Type B pancreatic cell (in vitro differentiated cells): ENCODE measurements at regions not wholly inside any gene's neighbourhood (a gene's known extent, or its start where the extent isn't known, plus 50 kb on each side); places are given as distances from the start of the nearest gene placed in this dataset.

ENCODE experiments used
- DNase-seq: peaks from one replicate; pipeline ENCODE4 v3.0.0; 2021; ENCODE audit warnings: mixed read lengths; ENCODE audit not compliant: unreplicated experiment; ENCODE audit errors: extremely low spot score
- H3K27ac Mint-ChIP-seq: 2 replicates; pipeline ENCODE4 v1.8.0; 2021; ENCODE audit warnings: mild to moderate bottlenecking, mixed read lengths
- H3K27me3 Mint-ChIP-seq: 2 replicates; pipeline ENCODE4 v1.8.0; 2021; ENCODE audit warnings: mixed read lengths
- H3K36me3 Mint-ChIP-seq: 2 replicates; pipeline ENCODE4 v1.8.0; 2021; ENCODE audit warnings: mixed read lengths
- H3K4me1 Mint-ChIP-seq: one replicate; pipeline ENCODE4 v1.8.0; 2021; ENCODE audit warnings: mixed read lengths; ENCODE audit not compliant: unreplicated experiment
- H3K4me3 Mint-ChIP-seq: 2 replicates; pipeline ENCODE4 v1.8.0; 2021; ENCODE audit warnings: mild to moderate bottlenecking, mixed read lengths
- H3K9me3 Mint-ChIP-seq: 2 replicates; pipeline ENCODE4 v1.8.0; 2021; ENCODE audit warnings: mixed read lengths
- TF ChIP-seq, protein P1 (sequence below): fragments of 200-600 bp; sonication (generic); conservative IDR thresholded peaks from 2 replicates; pipeline ENCODE4 v1.5.0; 2021; ENCODE audit warnings: antibody characterized with exemption, mild to moderate bottlenecking

DNA sequence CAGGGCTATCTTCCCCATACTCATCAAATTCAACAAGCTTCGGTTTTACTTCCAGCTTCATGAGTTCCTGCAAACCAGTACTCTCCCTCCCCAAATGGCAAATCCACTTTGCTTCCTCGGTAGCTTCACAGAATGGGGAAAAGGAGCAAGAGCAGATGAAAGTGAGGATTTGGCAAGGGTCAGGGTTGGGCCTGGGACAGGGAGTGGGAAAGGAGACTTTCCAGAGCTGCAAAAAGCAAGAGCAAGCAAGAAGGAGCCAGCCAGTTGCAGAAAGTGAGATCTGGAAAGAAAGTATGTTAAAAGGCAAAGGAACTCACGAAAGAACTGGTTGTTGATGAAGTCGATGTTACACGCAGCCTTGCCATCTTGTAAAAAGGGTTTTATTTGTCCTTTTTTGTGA, 522.8 kb upstream of the TBX3 start:
- TF ChIP-seq, protein P1, sequence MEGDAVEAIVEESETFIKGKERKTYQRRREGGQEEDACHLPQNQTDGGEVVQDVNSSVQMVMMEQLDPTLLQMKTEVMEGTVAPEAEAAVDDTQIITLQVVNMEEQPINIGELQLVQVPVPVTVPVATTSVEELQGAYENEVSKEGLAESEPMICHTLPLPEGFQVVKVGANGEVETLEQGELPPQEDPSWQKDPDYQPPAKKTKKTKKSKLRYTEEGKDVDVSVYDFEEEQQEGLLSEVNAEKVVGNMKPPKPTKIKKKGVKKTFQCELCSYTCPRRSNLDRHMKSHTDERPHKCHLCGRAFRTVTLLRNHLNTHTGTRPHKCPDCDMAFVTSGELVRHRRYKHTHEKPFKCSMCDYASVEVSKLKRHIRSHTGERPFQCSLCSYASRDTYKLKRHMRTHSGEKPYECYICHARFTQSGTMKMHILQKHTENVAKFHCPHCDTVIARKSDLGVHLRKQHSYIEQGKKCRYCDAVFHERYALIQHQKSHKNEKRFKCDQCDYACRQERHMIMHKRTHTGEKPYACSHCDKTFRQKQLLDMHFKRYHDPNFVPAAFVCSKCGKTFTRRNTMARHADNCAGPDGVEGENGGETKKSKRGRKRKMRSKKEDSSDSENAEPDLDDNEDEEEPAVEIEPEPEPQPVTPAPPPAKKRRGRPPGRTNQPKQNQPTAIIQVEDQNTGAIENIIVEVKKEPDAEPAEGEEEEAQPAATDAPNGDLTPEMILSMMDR = no peak
- no peak overlapping the region for H3K27ac Mint-ChIP-seq
- H3K4me3 Mint-ChIP-seq = no peak overlapping the region
- H3K27me3 Mint-ChIP-seq = no peaks in the 10 kb centered on the region
- peaks cover 40% of the 10 kb centered on the region for H3K4me1 Mint-ChIP-seq
- peaks cover 11% of the 10 kb centered on the region for H3K9me3 Mint-ChIP-seq
- H3K36me3 Mint-ChIP-seq = no peaks in the 10 kb centered on the region
- DNase-seq = no peak

DNA sequence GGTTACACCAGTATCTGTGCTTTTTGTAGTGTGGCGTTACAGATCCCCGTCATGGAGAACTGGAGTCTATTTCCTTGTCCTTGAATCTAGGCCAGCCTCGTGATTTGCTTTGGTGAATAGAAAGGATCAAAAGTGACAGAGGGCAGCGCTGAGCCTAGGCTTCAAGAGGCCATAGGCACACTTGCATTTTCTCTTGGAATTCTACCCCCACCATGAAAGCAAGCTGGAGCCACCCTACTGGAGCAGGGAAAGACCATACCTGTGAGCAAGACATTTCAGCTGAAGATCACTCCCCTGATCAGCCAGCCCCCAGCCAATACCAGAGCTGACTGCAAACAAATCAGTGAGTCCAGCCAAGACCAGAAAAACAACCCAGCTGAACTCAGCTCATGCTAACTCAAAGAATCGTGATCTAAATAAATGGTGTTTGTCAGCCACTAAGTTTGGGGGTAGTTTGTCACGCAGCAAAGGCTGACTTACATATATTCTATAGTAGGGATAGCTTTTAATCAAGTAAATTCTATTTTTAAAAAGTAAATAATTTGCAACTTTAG, 521.9 kb upstream of the TBX3 start:
- Mint-ChIP-seq H3K9me3 (peaks cover 11% of the 10 kb centered on the region), H3K27me3 (no peaks in the 10 kb centered on the region), H3K27ac (no peak overlapping the region), H3K4me1 (peaks cover 43% of the 10 kb centered on the region), H3K4me3 (no peak overlapping the region), H3K36me3 (no peaks in the 10 kb centered on the region)
- no peak for DNase-seq
- TF ChIP-seq, protein P1 = no peak

DNA sequence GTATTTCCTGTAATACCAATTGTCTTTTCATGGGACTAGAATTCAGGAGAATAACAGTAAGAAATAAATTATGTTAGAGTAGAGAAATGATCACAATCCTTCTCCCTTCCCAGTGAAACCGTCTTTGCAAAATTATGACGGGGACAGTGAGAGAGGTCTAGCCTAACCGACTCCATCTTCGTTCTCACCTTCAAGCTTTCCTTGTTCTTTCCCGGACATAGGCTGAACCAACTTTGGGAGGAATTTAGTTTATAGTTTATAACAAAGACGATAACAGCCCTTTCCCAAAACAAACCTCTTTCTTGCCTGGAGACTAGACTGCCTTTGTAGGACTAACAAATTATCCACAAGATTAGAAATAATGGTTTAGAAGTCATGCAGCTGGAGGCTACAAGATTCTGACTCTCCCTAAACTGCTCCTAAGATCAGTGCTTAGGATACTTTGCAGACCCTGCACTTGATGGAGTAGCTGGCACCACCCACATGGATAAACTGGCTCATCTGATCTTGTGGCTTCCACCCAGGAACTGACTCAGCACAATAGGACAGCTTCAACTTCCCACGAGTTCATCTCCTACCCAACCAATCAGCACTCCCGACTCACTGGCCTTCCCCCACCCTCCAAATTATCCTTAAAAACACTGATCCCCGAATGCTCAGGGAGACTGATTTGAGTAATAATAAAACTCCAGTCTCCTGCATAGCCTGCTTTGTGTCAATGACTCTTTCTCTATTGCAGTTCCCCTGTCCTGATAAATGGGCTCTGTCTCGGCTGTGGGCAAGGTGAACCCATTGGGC, 521.2 kb upstream of the TBX3 start:
- H3K36me3 Mint-ChIP-seq = no peaks in the 10 kb centered on the region
- H3K4me3 Mint-ChIP-seq = no peak overlapping the region
- H3K4me1 Mint-ChIP-seq = peaks cover 38% of the 10 kb centered on the region
- peaks cover 5% of the 10 kb centered on the region for H3K9me3 Mint-ChIP-seq
- H3K27me3 Mint-ChIP-seq = no peaks in the 10 kb centered on the region
- DNase-seq = no peak
- TF ChIP-seq, protein P1 = no peak
- H3K27ac Mint-ChIP-seq = no peak overlapping the region

DNA sequence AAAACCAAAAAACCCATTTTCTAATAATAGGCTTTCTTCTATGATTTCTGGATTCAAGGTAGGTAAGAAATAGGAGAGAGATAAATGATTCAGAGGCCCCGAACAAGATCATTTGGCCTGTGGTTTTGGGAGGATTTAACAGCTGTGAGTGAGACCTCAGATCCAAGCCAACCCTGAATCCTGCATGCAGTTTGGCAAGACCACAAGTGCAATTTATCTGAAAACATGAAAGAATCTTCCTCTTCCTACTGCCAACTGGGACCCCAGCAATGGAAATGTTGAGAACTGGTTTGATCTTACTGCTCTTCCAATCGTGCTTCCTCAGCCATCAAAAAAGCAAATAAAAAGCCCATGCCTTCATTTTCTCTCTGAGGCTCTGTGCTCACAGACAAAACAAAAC, 519.7 kb upstream of the TBX3 start:
- H3K9me3 Mint-ChIP-seq = peaks cover 5% of the 10 kb centered on the region
- H3K36me3 Mint-ChIP-seq = no peaks in the 10 kb centered on the region
- TF ChIP-seq, protein P1 = no peak
- no peaks in the 10 kb centered on the region for H3K27me3 Mint-ChIP-seq
- no peak overlapping the region for H3K4me3 Mint-ChIP-seq
- no peak overlapping the region for H3K27ac Mint-ChIP-seq
- H3K4me1 Mint-ChIP-seq = peaks cover 47% of the 10 kb centered on the region
- no peak for DNase-seq

DNA sequence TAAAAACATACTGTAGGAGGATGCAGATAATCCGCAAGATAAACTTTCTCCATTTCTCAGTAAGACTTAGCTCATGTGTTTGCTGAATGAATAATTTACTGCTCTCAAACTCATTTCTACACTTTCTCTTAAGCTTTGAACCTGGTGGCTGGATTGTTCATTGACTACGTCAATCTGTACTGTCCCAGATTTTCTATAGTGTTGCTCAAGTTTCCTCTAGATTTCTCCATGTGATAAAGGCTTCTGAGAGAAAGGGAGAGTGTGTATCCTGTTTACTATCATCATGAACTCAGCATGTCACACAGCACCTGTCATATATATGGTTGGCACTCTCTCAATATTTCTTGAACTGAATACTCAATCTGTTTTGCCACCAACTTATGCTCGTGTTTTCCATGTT, 518.0 kb upstream of the TBX3 start:
- TF ChIP-seq, protein P1 = no peak
- peaks cover 53% of the 10 kb centered on the region for H3K4me1 Mint-ChIP-seq
- H3K9me3 Mint-ChIP-seq = peaks cover 5% of the 10 kb centered on the region
- DNase-seq = no peak
- H3K4me3 Mint-ChIP-seq = no peak overlapping the region
- H3K27ac Mint-ChIP-seq = no peak overlapping the region
- no peaks in the 10 kb centered on the region for H3K27me3 Mint-ChIP-seq
- no peaks in the 10 kb centered on the region for H3K36me3 Mint-ChIP-seq
